ENCODE measurements at regions not wholly inside any gene's neighbourhood (a gene's known extent, or its start where the extent isn't known, plus 50 kb on each side); places are given as distances from the start of the nearest gene placed in this dataset.
"Not testable (repeated sequence)": the region's sequence is repeated elsewhere in the genome, so short reads cannot be mapped to it uniquely, and the experiment has no call there.

GRCh38 chr3:75951941-75952340 lies 166.6 kb upstream of the ZNF717 start:
- H3K4me1 Mint-ChIP-seq (ENCODE audit: low read depth), result no peaks in the 10 kb centered on the region

DNA sequence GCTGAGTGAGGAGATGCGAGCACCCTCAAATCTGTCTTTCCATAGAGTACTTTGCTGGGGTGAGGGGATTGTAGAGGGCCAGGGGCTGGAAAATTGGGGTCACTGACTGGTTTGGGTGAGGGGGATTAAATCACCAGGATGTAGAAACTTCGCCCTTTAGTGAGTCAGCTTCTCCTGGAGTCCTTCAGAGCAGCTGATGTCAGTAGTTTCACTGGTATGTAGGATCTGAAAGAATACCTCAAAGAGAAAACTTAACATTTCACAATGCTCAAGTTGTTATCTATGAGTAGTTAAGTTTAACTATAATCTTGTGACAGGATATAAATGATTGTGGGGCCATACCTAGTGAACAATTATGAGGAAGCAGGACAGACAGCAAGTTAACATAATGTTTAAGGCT lies 174.7 kb upstream of the ZNF717 start:
- H3K36me3 Mint-ChIP-seq (ENCODE audit: low read depth); H3K27me3 Mint-ChIP-seq (ENCODE audit: low read depth); DNase-seq (ENCODE audit: low spot score); intact Hi-C loops (cut with micrococcal nuclease); H3K27ac Mint-ChIP-seq; H3K4me3 Mint-ChIP-seq (ENCODE audit: low read depth); H3K4me1 Mint-ChIP-seq (ENCODE audit: low read depth): not testable (repeated sequence)
- H3K9me3 Mint-ChIP-seq, result peaks cover 34% of the 10 kb centered on the region

More at GRCh38 chr3:75951941-75952340, 166.6 kb upstream of the ZNF717 start:
- Mint-ChIP-seq H3K27ac (no peak overlapping the region), H3K36me3 (ENCODE audit: low read depth) (no peaks in the 10 kb centered on the region), H3K9me3 (peaks cover 19% of the 10 kb centered on the region), H3K27me3 (ENCODE audit: low read depth) (no peaks in the 10 kb centered on the region), H3K4me3 (ENCODE audit: low read depth) (no peak overlapping the region)
- intact Hi-C loops (cut with micrococcal nuclease), result no loop called here
- DNase-seq (ENCODE audit: low spot score), result no peak

- H3K27ac Mint-ChIP-seq; DNase-seq (ENCODE audit: low spot score); H3K4me3 Mint-ChIP-seq (ENCODE audit: low read depth); H3K27me3 Mint-ChIP-seq (ENCODE audit: low read depth); intact Hi-C loops (cut with micrococcal nuclease); H3K4me1 Mint-ChIP-seq (ENCODE audit: low read depth); H3K36me3 Mint-ChIP-seq (ENCODE audit: low read depth): not testable (repeated sequence)
- peaks cover 37% of the 10 kb centered on the region for H3K9me3 Mint-ChIP-seq
Measured at GRCh38 chr3:75962054-75962453, 176.7 kb upstream of the ZNF717 start.

DNA sequence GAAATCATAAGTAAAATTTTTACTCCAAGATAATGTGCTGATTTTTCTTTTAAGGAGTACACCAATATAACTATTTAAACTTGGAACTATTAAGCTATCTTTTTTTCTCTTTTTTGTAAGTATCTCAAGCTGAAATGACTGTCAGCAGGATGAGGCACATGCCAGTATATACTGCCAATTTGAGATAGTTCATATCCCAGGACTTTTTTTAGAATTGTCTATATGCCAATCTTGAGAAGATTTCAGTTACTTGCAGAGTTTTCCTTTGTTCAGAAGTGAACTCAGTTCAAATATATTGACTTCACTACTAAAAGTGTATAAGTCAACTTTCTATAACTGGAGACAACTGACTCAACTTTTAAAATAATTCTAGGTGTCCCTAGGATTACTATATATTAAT lies 181.7 kb upstream of the ZNF717 start:
- H3K9me3 Mint-ChIP-seq, result peaks cover 29% of the 10 kb centered on the region
- H3K27me3 Mint-ChIP-seq (ENCODE audit: low read depth), result no peaks in the 10 kb centered on the region
- intact Hi-C loops (cut with micrococcal nuclease), result no loop called here
- no peak overlapping the region for H3K27ac Mint-ChIP-seq
- no peaks in the 10 kb centered on the region for H3K36me3 Mint-ChIP-seq (ENCODE audit: low read depth)
- DNase-seq (ENCODE audit: low spot score), result no peak
- H3K4me3 Mint-ChIP-seq (ENCODE audit: low read depth), result no peak overlapping the region
- H3K4me1 Mint-ChIP-seq (ENCODE audit: low read depth), result no peaks in the 10 kb centered on the region

DNA sequence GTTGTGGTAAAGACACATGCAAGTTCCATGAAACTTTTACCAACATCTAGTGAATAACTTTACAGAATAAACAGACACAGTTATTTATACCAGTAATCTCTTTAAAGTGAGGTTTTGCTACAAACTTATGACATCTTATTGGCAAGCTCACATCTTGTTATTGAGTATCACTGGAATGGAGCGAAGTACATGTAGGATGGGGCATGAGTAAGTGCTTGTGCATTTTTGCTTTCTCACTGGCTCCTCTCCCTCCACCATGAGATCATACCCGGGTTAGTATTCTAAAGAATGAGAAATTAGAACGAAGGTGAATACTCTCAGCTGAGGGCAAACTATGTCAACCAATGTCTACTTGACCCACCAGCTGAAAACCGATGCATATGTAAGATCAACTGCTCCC lies 193.3 kb upstream of the ZNF717 start:
- intact Hi-C loops (cut with micrococcal nuclease), result no loop called here
- Mint-ChIP-seq H3K27me3 (ENCODE audit: low read depth) (no peaks in the 10 kb centered on the region), H3K4me1 (ENCODE audit: low read depth) (no peaks in the 10 kb centered on the region), H3K27ac (no peak overlapping the region), H3K4me3 (ENCODE audit: low read depth) (no peak overlapping the region), H3K9me3 (peaks cover 42% of the 10 kb centered on the region), H3K36me3 (ENCODE audit: low read depth) (no peaks in the 10 kb centered on the region)
- no peak for DNase-seq (ENCODE audit: low spot score)

- peaks cover 32% of the 10 kb centered on the region for H3K9me3 Mint-ChIP-seq
- H3K4me1 Mint-ChIP-seq (ENCODE audit: low read depth), result no peaks in the 10 kb centered on the region
- intact Hi-C loops (cut with micrococcal nuclease), result no loop called here
- no peak overlapping the region for H3K4me3 Mint-ChIP-seq (ENCODE audit: low read depth)
- no peaks in the 10 kb centered on the region for H3K27me3 Mint-ChIP-seq (ENCODE audit: low read depth)
- H3K27ac Mint-ChIP-seq, result no peak overlapping the region
- no peak for DNase-seq (ENCODE audit: low spot score)
- no peaks in the 10 kb centered on the region for H3K36me3 Mint-ChIP-seq (ENCODE audit: low read depth)
Measured at GRCh38 chr3:75981401-75981800, 196.1 kb upstream of the ZNF717 start.

DNA sequence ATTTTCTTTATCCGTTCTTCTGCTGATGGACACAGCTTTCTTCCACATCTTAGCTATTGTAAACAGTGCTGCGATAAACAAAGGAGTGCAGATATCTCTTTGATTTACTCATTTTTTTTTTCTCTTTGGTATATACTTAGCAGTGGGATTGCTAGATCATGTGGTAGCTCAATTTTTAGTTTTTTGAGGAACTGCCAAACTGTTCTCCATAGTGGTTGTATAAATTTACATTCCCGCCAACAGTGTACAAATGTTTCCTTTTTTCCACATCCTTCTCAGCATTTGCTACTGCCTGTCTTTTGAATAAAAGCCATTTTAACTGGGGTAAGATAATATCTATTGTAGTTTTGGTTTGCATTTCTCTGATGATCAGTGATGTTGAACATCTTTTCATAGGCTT lies 196.8 kb upstream of the ZNF717 start:
- Mint-ChIP-seq H3K27me3 (ENCODE audit: low read depth) (no peaks in the 10 kb centered on the region), H3K27ac (no peak overlapping the region), H3K9me3 (peaks cover 33% of the 10 kb centered on the region), H3K4me3 (ENCODE audit: low read depth) (no peak overlapping the region), H3K36me3 (ENCODE audit: low read depth) (no peaks in the 10 kb centered on the region), H3K4me1 (ENCODE audit: low read depth) (no peaks in the 10 kb centered on the region)
- intact Hi-C loops (cut with micrococcal nuclease), result no loop called here
- no peak for DNase-seq (ENCODE audit: low spot score)

- Mint-ChIP-seq H3K9me3 (peaks cover 43% of the 10 kb centered on the region), H3K4me1 (ENCODE audit: low read depth) (no peaks in the 10 kb centered on the region), H3K27ac (no peak overlapping the region), H3K4me3 (ENCODE audit: low read depth) (no peak overlapping the region), H3K27me3 (ENCODE audit: low read depth) (no peaks in the 10 kb centered on the region), H3K36me3 (ENCODE audit: low read depth) (no peaks in the 10 kb centered on the region)
- DNase-seq (ENCODE audit: low spot score), result no peak
- intact Hi-C loops (cut with micrococcal nuclease), result no loop called here
Measured at GRCh38 chr3:75983111-75983510, 197.8 kb upstream of the ZNF717 start.

DNA sequence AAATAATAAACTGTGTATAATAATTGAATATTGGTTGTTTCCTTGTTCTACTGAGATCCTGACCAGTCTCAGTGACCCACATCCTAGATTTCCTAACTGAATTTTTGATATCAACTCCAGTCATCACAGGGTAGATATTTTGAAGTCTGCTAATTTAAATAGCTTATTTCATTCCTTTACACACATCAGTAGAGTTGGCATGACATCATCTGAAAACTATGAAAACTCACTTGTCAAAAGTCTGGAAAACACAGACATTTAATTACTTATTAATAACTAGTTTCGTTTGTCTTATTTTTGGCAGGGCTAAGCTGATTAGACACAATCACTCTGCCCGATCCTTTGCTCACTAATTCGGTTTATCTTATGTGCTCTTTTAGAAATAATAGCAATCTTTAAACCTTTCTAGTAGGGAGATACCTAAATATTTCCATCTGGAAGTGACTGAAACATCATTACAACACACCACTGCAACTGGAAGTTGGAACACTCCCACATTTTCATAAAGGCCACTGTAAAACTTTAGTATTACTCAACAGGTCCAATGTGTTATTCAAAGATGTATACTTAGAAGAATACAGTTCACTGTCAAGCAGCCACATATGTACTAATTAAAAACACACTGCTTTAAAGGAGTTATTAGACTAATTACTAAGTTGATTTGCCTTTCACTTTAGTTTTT lies 198.4 kb upstream of the ZNF717 start:
- Mint-ChIP-seq H3K27ac (no peak overlapping the region), H3K27me3 (ENCODE audit: low read depth) (no peaks in the 10 kb centered on the region), H3K9me3 (peaks cover 45% of the 10 kb centered on the region), H3K4me3 (ENCODE audit: low read depth) (no peak overlapping the region), H3K4me1 (ENCODE audit: low read depth) (no peaks in the 10 kb centered on the region), H3K36me3 (ENCODE audit: low read depth) (no peaks in the 10 kb centered on the region)
- intact Hi-C loops (cut with micrococcal nuclease), result no loop called here
- DNase-seq (ENCODE audit: low spot score), result no peak

DNA sequence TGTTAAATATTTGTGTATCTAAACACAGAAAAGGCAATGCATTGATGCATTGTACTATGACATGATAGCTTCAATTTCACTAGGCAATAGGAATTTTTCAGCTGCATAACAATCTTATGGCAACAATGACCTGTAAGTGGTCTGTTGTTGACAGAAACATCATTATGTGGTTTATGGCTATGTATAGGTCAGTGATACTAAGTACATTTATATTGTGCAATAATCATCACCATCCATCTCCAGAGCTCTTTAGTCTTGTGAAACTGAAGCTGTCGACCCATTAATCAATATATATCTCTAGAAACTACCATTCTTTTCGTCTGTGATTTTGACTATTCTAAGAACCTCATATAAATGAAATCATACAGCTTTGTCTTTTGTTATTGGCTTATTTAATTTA lies 200.1 kb upstream of the ZNF717 start:
- H3K9me3 Mint-ChIP-seq, result peaks cover 36% of the 10 kb centered on the region
- H3K27me3 Mint-ChIP-seq (ENCODE audit: low read depth), result no peaks in the 10 kb centered on the region
- intact Hi-C loops (cut with micrococcal nuclease), result no loop called here
- no peaks in the 10 kb centered on the region for H3K36me3 Mint-ChIP-seq (ENCODE audit: low read depth)
- no peak for DNase-seq (ENCODE audit: low spot score)
- no peaks in the 10 kb centered on the region for H3K4me1 Mint-ChIP-seq (ENCODE audit: low read depth)
- H3K4me3 Mint-ChIP-seq (ENCODE audit: low read depth), result no peak overlapping the region
- no peak overlapping the region for H3K27ac Mint-ChIP-seq

GRCh38 chr3:76010252-76010651 lies 224.9 kb upstream of the ZNF717 start:
- H3K27me3 Mint-ChIP-seq (ENCODE audit: low read depth), result no peaks in the 10 kb centered on the region

GRCh38 chr3:76011121-76011520 lies 225.8 kb upstream of the ZNF717 start:
- Mint-ChIP-seq H3K4me3 (ENCODE audit: low read depth) (no peak overlapping the region), H3K27me3 (ENCODE audit: low read depth) (no peaks in the 10 kb centered on the region), H3K27ac (no peak overlapping the region), H3K9me3 (peaks cover 29% of the 10 kb centered on the region), H3K4me1 (ENCODE audit: low read depth) (no peaks in the 10 kb centered on the region), H3K36me3 (ENCODE audit: low read depth) (no peaks in the 10 kb centered on the region)
- intact Hi-C loops (cut with micrococcal nuclease), result no loop called here
- no peak for DNase-seq (ENCODE audit: low spot score)

More at GRCh38 chr3:76010252-76010651, 224.9 kb upstream of the ZNF717 start:
- H3K27ac Mint-ChIP-seq, result no peak overlapping the region
- no peak for DNase-seq (ENCODE audit: low spot score)
- peaks cover 29% of the 10 kb centered on the region for H3K9me3 Mint-ChIP-seq
- no peaks in the 10 kb centered on the region for H3K4me1 Mint-ChIP-seq (ENCODE audit: low read depth)
- intact Hi-C loops (cut with micrococcal nuclease), result no loop called here
- no peaks in the 10 kb centered on the region for H3K36me3 Mint-ChIP-seq (ENCODE audit: low read depth)
- H3K4me3 Mint-ChIP-seq (ENCODE audit: low read depth), result no peak overlapping the region

- H3K36me3 Mint-ChIP-seq (ENCODE audit: low read depth), result no peaks in the 10 kb centered on the region
- no peak overlapping the region for H3K4me3 Mint-ChIP-seq (ENCODE audit: low read depth)
- intact Hi-C loops (cut with micrococcal nuclease), result no loop called here
- peaks cover 36% of the 10 kb centered on the region for H3K9me3 Mint-ChIP-seq
- H3K27ac Mint-ChIP-seq, result no peak overlapping the region
- no peak for DNase-seq (ENCODE audit: low spot score)
- H3K4me1 Mint-ChIP-seq (ENCODE audit: low read depth), result no peaks in the 10 kb centered on the region
- H3K27me3 Mint-ChIP-seq (ENCODE audit: low read depth), result no peaks in the 10 kb centered on the region
Measured at GRCh38 chr3:76015496-76015895, 230.1 kb upstream of the ZNF717 start.

GRCh38 chr3:76016111-76016510 lies 230.8 kb upstream of the ZNF717 start:
- intact Hi-C loops (cut with micrococcal nuclease), result no loop called here
- Mint-ChIP-seq H3K36me3 (ENCODE audit: low read depth) (no peaks in the 10 kb centered on the region), H3K27me3 (ENCODE audit: low read depth) (no peaks in the 10 kb centered on the region), H3K9me3 (peaks cover 41% of the 10 kb centered on the region), H3K4me1 (ENCODE audit: low read depth) (no peaks in the 10 kb centered on the region), H3K27ac (no peak overlapping the region), H3K4me3 (ENCODE audit: low read depth) (no peak overlapping the region)
- DNase-seq (ENCODE audit: low spot score), result no peak
